IMR-90 (cell line): ENCODE measurements at regions not wholly inside any gene's neighbourhood (a gene's known extent, or its start where the extent isn't known, plus 50 kb on each side); places are given as distances from the start of the nearest gene placed in this dataset.

Experiments used
- ATAC-seq: fragments of 200-7000 bp; cut with Tn5 transposase; 2 replicates; pipeline ENCODE4 v1.9.1; 2020; ENCODE audit warnings: low read depth, mild to moderate bottlenecking, moderate library complexity
- BruUV-seq: library from RNA; stranded (reverse); fragments of 400-500 nt; replicated peaks from 2 replicates; lab custom pipeline; 2021; lab: Mats Ljungman, UMichigan
- CTCF ChIA-PET: fragments of 300-600 bp; formaldehyde crosslinking; extraction: SDS; loops from one replicate; lab custom pipeline; 2021; ENCODE audit warnings: antibody characterized with exemption; lab: Yijun Ruan, JAX
- POLR2A ChIA-PET: fragments of 300-600 bp; sonication (Branson Sonifier 250); formaldehyde crosslinking; loops from one replicate; lab custom pipeline; 2022; ENCODE audit warnings: antibody characterized with exemption; ENCODE audit not compliant: unreplicated experiment; lab: Charles Lee
- DNase-seq: peaks from one replicate; pipeline ENCODE4 v3.0.0; 2013
- H2AFZ ChIP-seq: replicated peaks from 2 replicates; pipeline ENCODE3; 2013; ENCODE audit warnings: low read length, mild to moderate bottlenecking; ENCODE audit not compliant: poor library complexity
- H2AK5ac ChIP-seq: 2 replicates; pipeline ENCODE4 v1.6.1; 2013; ENCODE audit warnings: low read depth, low read length, inconsistent platforms
- H2AK9ac ChIP-seq: replicated peaks from 2 replicates; pipeline ENCODE3; 2013; ENCODE audit warnings: mild to moderate bottlenecking, low read depth, low read length, moderate library complexity; ENCODE audit not compliant: poor library complexity
- H2BK120ac ChIP-seq: 2 replicates; pipeline ENCODE4 v1.6.1; 2013; ENCODE audit warnings: low read depth, low read length, inconsistent platforms
- H2BK15ac ChIP-seq: 3 replicates; pipeline ENCODE4 v1.6.1; 2013; ENCODE audit warnings: low read depth, low read length, inconsistent platforms
- H2BK20ac ChIP-seq: 2 replicates; pipeline ENCODE4 v1.6.1; 2013; ENCODE audit warnings: low read depth, mild to moderate bottlenecking, inconsistent platforms, low read length, moderate library complexity
- H2BK5ac ChIP-seq: 2 replicates; pipeline ENCODE4 v1.6.1; 2013; ENCODE audit warnings: mild to moderate bottlenecking, low read depth, low read length, inconsistent platforms; ENCODE audit not compliant: poor library complexity, severe bottlenecking
- H3K14ac ChIP-seq: replicated peaks from 2 replicates; pipeline ENCODE4 v1.6.1; 2013; ENCODE audit warnings: low read depth, low read length, inconsistent platforms
- H3K18ac ChIP-seq: 2 replicates; pipeline ENCODE4 v1.6.1; 2013; ENCODE audit warnings: low read depth, low read length, control low read depth
- H3K23ac ChIP-seq: 2 replicates; pipeline ENCODE4 v1.6.1; 2013; ENCODE audit warnings: low read depth, low read length, inconsistent platforms
- H3K27ac ChIP-seq: 2 replicates; pipeline ENCODE4 v1.5.1; 2013; ENCODE audit warnings: mild to moderate bottlenecking, control low read depth, low read length; ENCODE audit not compliant: insufficient read depth
- H3K27me3 ChIP-seq: 2 replicates; pipeline ENCODE4 v1.6.1; 2013; ENCODE audit warnings: low read length; ENCODE audit not compliant: control insufficient read depth, insufficient read depth
- H3K36me3 ChIP-seq: 2 replicates; pipeline ENCODE4 v1.6.1; 2013; ENCODE audit warnings: low read length, mixed read lengths; ENCODE audit not compliant: control insufficient read depth, insufficient read depth
- H3K4ac ChIP-seq: 2 replicates; pipeline ENCODE4 v1.6.1; 2013; ENCODE audit warnings: low read depth, low read length, inconsistent platforms
- H3K4me1 ChIP-seq: 2 replicates; pipeline ENCODE4 v1.6.1; 2013; ENCODE audit warnings: low read length, mixed read lengths; ENCODE audit not compliant: control insufficient read depth, insufficient read depth
- H3K4me2 ChIP-seq: 2 replicates; pipeline ENCODE4 v1.6.1; 2013; ENCODE audit warnings: low read depth, mild to moderate bottlenecking, control low read depth, low read length, moderate library complexity
- H3K4me3 ChIP-seq: 2 replicates; pipeline ENCODE4 v1.5.1; 2013; ENCODE audit warnings: low read depth, mild to moderate bottlenecking, control low read depth, low read length, moderate library complexity; ENCODE audit not compliant: insufficient read depth
- H3K56ac ChIP-seq: 2 replicates; pipeline ENCODE4 v1.6.1; 2013; ENCODE audit warnings: low read length, inconsistent platforms; ENCODE audit not compliant: insufficient read depth; ENCODE audit errors: extremely low read depth
- H3K79me1 ChIP-seq, 2 experiments: 2 replicates each; pipeline ENCODE4 v1.6.1; 2013; ENCODE audit warnings: low read length in 2 of 2, inconsistent platforms in 1 of 2, low read depth in 1 of 2
- H3K9ac ChIP-seq: 2 replicates; pipeline ENCODE4 v1.6.1; 2013; ENCODE audit warnings: low read depth, low read length, control low read depth
- H3K9me1 ChIP-seq: 2 replicates; pipeline ENCODE4 v1.6.1; 2013; ENCODE audit warnings: low read length, inconsistent platforms; ENCODE audit not compliant: insufficient read depth
- H3K9me3 ChIP-seq: 2 replicates; pipeline ENCODE4 v1.6.1; 2013; ENCODE audit warnings: low read length; ENCODE audit not compliant: control insufficient read depth, insufficient read depth
- H4K20me1 ChIP-seq: 2 replicates; pipeline ENCODE4 v1.6.1; 2013; ENCODE audit warnings: low read length, inconsistent platforms; ENCODE audit not compliant: insufficient read depth
- H4K5ac ChIP-seq: 2 replicates; pipeline ENCODE4 v1.6.1; 2013; ENCODE audit warnings: mild to moderate bottlenecking, low read depth, low read length, control low read depth
- H4K8ac ChIP-seq, 2 experiments: 2 replicates each; pipeline ENCODE4 v1.6.1; 2013; ENCODE audit warnings: low read depth in 2 of 2, low read length in 2 of 2, control low read depth in 1 of 2, inconsistent platforms in 1 of 2
- H4K91ac ChIP-seq: 2 replicates; pipeline ENCODE4 v1.6.1; 2013; ENCODE audit warnings: low read depth, low read length, inconsistent platforms; ENCODE audit not compliant: insufficient read depth
- CEBPB ChIP-seq: IDR thresholded peaks from 2 replicates; pipeline ENCODE4 v1.6.1; 2012; ENCODE audit warnings: low read depth, low read length, improper control_type of control experiment
- CTCF ChIP-seq: conservative IDR thresholded peaks from 2 replicates; pipeline ENCODE4 v1.5.1; 2012; ENCODE audit warnings: mild to moderate bottlenecking, low read depth, low read length, improper control_type of control experiment
- ELK1 ChIP-seq: fragments of 150-350 bp; IDR thresholded peaks from 2 replicates; pipeline ENCODE4 v1.6.1; 2016; ENCODE audit warnings: low read depth, mild to moderate bottlenecking, low read length, moderate library complexity, borderline replicate concordance
- NFE2L2 ChIP-seq: fragments of 150-350 bp; IDR thresholded peaks from 2 replicates; pipeline ENCODE4 v1.6.1; 2016; ENCODE audit warnings: low read depth, mild to moderate bottlenecking, low read length
- RFX5 ChIP-seq: IDR thresholded peaks from 2 replicates; pipeline ENCODE4 v1.8.0; 2012; ENCODE audit warnings: low read depth, mild to moderate bottlenecking, low read length, moderate library complexity
- WGBS, 2 experiments: methylation state at CpG; one replicate each; pipeline versions ENCODE4 v1.1.5 to v1.1.7; 2013; ENCODE audit warnings: missing lambda C conversion rate in 2 of 2; ENCODE audit not compliant: insufficient read length in 1 of 2; ENCODE audit errors: extremely low coverage in 2 of 2; 5-methylcytosine and 5-hydroxymethylcytosine counted together
- dilution Hi-C: fragments of 300-500 bp; cut with HindIII; formaldehyde crosslinking; loops from one replicate; pipeline ENCODE4 v1.14.3; 2018; ENCODE audit warnings: low sequenced_read_pairs; ENCODE audit not compliant: unreplicated experiment
- in situ Hi-C: fragments of 300-500 bp; cut with MboI; formaldehyde crosslinking; loops from 3 replicates; pipeline ENCODE4 v1.14.3; 2019; ENCODE audit warnings: low sequenced_read_pairs, inconsistent platforms, mixed read lengths
- intact Hi-C: fragments of 100-400 bp; cut with micrococcal nuclease; formaldehyde crosslinking; loops from 2 replicates; pipeline ENCODE4 v1.10.0; 2022

- Histone ChIP-seq H3K4me3 (no peak overlapping the region), H3K18ac (no peak overlapping the region), H3K79me1 (no peaks in the 10 kb centered on the region), H4K5ac (no peak overlapping the region), H2AFZ (no peak overlapping the region), H4K8ac (no peak overlapping the region), H2BK15ac (no peak overlapping the region), H3K14ac (no peak overlapping the region), H4K91ac (no peak overlapping the region), H2BK20ac (no peak overlapping the region), H3K9ac (no peak overlapping the region), H3K23ac (no peak overlapping the region), H3K9me1 (no peaks in the 10 kb centered on the region), H3K9me3 (no peaks in the 10 kb centered on the region), H3K36me3 (no peaks in the 10 kb centered on the region), H3K4me2 (peak overlapping the region; percentile 7; the same call in 1 of the 2 replicates), H3K4ac (no peak overlapping the region), H4K20me1 (no peaks in the 10 kb centered on the region; the same call in 1 of the 2 replicates), H3K56ac (no peak overlapping the region), H2AK9ac (no peak overlapping the region), H3K27ac (no peak overlapping the region), H2AK5ac (no peak overlapping the region), H3K27me3 (no peaks in the 10 kb centered on the region), H2BK5ac (no peak overlapping the region), H2BK120ac (no peak overlapping the region), H3K4me1 (no peaks in the 10 kb centered on the region)
- CTCF ChIA-PET: no interaction called here
- DNase-seq: peak; percentile 88
- intact Hi-C loops (loop anchor here (5.0 kb wide), 1 partner anchor 221 kb away; the partner anchor contains the start of gene EDIL3), dilution Hi-C loops (no loop called here), in situ Hi-C loops (no loop called here)
- no TSS peak for BruUV-seq
- peak; percentile 94 for ATAC-seq
- peak; percentile 30; the same call in 1 of the 2 replicates for TF ChIP-seq CEBPB
- no peak for TF ChIP-seq NFE2L2
- no peak for TF ChIP-seq CTCF
- 0 out of 2 replicates have a peak, but pooled peaks have one; percentile 31 for TF ChIP-seq RFX5
- no peak for TF ChIP-seq ELK1
- WGBS, 2 experiments: no CpG with 5 or more reads among the region's 3 CpGs
- POLR2A ChIA-PET: no interaction called here
These were observed 219.0 kb upstream of the EDIL3 start for GRCh38 chr5:84603568-84604185.
